Activated naive CD4-positive, alpha-beta T cell treated with anti-CD3 and anti-CD28 coated beads, Interleukin-2, amount 50 U/mL, for 72 hours (primary cell): ENCODE measurements at regions not wholly inside any gene's neighbourhood (a gene's known extent, or its start where the extent isn't known, plus 50 kb on each side); places are given as distances from the start of the nearest gene placed in this dataset.

Experiments used
- ATAC-seq, 2 donors: fragments of 150-1000 bp; cut with Tn5 transposase; 2 replicates each; pipeline ENCODE4 v1.10.0; 2021; ENCODE audit warnings: mild to moderate bottlenecking in 2 of 2, moderate library complexity in 2 of 2
- DNase-seq, 2 donors: peaks; one replicate each; pipeline ENCODE4 v3.0.0; 2021 to 2022; ENCODE audit warnings: low spot score in 2 of 2
- H3K27ac Mint-ChIP-seq, 2 donors: one replicate each; pipeline ENCODE4 v1.8.0; 2022; ENCODE audit warnings: mild to moderate bottlenecking in 2 of 2, mixed read lengths in 2 of 2
- H3K36me3 Mint-ChIP-seq, 2 donors: one replicate each; pipeline ENCODE4 v1.8.0; 2022; ENCODE audit warnings: mixed read lengths in 2 of 2
- H3K9me3 Mint-ChIP-seq, 2 donors: one replicate each; pipeline ENCODE4 v1.8.0; 2022; ENCODE audit warnings: mixed read lengths in 2 of 2

DNA sequence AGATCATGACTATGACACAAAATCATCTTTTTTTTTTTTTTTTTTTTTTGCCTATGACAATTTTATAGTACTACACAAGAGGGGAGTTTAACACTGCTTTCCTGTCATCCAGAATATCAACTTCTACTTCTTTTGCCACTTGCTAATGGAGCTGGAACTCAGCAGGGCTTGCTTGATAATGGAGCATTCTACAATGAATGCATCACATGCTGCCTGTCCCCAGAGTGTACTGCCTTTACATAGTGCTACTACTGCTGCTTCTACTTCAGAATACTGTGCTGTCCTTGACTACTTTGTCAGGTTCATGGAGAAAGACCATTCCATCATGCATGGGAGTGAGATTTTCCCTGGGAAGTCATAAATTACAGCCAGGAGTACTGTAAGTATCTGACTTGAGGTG, 338.6 kb upstream of the SEMA3A start:
- no peak overlapping the region for H3K27ac Mint-ChIP-seq

DNA sequence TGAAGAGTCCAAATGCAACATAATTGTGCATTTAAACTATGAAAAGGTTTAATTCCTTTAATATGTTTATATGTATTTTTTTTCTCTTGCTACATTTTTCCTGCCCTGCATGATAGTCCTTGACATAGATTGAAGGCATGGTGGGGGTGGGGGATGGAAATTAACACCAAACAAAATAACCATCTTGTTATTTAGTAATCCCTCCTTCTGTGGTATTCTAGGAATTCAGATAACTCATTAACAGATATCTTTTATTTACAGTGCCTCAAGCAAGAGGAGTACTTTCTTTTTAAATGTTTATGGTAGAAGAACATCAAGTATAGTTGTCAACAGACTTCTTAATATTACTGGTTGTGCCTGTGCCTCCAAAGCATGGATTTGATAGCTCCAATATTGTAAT, 337.6 kb upstream of the SEMA3A start:
- Mint-ChIP-seq H3K36me3 (no peaks in the 10 kb centered on the region), H3K9me3 (no peaks in the 10 kb centered on the region), H3K27ac (no peak overlapping the region)
- no peak for ATAC-seq
- DNase-seq = no peak

More for the DNA sequence above, 338.6 kb upstream of the SEMA3A start:
- no peaks in the 10 kb centered on the region for H3K36me3 Mint-ChIP-seq
- H3K9me3 Mint-ChIP-seq = no peaks in the 10 kb centered on the region
- ATAC-seq (no peak), DNase-seq (no peak)

DNA sequence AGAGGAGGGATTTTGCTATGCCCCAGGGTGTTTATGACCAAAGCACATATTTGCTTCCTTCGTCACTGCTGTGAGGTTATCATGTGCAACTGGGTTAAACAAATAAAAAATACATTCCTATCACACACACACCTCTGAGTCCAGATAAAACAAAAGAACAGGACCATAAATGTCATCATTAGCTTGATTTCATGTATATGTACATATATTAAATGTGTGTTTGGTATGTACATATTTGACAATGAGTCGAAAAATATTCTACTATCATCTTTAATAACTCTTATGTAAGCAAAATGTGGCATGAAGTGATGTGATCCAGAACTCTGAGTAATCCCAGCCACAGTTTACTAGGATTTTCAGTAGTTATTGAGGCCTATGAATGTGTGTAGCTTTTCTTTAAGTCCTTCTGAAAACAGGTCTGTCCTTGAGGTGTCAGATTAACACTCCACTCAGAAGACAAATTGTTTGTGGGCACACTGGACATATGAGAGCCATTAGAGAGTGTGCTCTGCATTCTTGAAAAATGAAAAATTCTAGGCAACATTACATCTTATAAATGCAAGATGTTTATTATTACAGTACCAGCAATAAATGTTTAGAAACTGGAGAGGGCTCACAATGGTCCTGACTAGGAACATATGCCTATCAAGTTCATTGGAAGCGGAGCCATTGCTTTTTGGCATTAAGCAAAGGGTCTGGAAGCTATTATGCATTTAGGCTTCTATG, 335.1 kb upstream of the SEMA3A start:
- no peaks in the 10 kb centered on the region for H3K36me3 Mint-ChIP-seq
- no peak for ATAC-seq
- no peak for DNase-seq
- H3K27ac Mint-ChIP-seq = no peak overlapping the region
- no peaks in the 10 kb centered on the region for H3K9me3 Mint-ChIP-seq

DNA sequence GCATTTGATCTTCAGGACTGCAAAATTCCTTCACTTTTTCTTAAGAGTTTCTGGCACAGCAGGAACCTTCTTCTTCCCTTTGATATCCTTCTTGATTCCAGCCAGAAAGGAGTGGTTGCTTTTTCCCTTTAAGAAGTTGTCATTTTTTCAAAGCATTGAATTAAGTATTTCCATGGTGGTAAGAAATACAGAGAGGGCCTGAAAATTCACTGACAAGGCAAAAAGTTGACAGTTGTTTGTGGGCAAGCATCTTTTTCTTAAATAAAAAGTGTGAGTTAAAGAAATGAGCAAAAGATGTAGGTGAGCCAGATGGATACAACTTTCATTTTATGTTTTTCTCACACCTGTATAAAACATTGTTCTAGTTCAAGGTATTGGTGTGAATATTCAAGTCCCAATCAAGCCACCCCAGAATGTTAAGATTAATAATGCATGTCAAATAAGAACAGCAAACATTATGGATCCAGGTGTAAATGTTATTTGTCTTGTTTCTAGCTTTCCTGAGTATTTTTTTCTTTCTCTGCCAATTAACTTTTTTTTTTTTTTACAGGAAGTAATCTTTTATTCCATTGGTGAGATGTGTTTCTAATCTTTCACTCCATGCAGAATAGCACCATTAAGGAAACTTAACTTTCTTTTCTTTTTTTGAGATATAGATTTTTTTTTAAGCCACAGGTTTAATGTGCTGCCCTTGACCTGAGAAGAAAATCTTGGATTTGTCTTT, 334.3 kb upstream of the SEMA3A start:
- H3K9me3 Mint-ChIP-seq = no peaks in the 10 kb centered on the region
- ATAC-seq (no peak), DNase-seq (no peak)
- H3K36me3 Mint-ChIP-seq = no peaks in the 10 kb centered on the region
- no peak overlapping the region for H3K27ac Mint-ChIP-seq

DNA sequence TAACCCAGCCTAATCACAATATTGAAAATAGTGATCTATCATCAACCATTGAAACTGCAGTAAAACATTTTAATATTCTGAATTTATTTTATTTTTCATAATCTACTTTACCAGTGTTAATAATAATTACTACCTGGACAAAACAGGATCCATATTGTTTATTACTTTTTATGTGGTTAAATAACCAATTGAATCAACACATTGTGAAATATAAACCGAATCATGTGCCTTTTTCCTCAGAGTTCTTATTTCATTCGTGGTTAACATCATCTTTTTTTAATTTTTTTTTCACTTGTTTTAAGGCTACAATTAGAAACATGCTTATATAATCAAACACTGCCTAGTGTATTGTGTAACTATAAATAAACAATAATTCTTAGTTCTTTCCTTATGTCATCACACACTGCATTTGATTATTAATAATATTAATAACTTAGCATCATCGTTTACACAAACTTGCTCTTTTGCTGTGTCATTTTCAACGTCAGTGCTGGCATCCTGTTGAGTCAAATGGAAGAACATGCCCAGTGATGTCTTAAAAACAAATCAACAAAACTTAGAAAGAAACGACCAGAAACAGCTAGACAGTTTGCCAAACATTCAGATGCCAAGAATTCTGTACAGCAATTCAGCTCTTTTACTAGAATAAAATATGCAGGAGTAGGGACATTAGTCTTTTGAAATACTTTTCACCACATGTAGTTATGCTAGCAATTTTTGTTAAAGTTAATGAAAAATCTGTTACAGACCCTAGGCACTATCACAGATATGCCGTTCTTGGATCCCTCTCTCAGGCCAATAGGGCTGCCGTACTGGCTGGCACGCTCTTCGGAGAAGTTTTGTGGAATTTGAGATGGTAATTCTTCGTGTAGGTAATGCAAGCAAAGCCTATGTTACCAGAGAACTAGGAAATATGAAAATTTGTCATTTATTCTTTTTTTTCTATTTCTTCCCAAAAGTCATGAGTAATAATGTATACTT, 330.4 kb upstream of the SEMA3A start:
- Mint-ChIP-seq H3K27ac (no peak overlapping the region), H3K36me3 (no peaks in the 10 kb centered on the region), H3K9me3 (no peaks in the 10 kb centered on the region)
- no peak for ATAC-seq
- no peak for DNase-seq

DNA sequence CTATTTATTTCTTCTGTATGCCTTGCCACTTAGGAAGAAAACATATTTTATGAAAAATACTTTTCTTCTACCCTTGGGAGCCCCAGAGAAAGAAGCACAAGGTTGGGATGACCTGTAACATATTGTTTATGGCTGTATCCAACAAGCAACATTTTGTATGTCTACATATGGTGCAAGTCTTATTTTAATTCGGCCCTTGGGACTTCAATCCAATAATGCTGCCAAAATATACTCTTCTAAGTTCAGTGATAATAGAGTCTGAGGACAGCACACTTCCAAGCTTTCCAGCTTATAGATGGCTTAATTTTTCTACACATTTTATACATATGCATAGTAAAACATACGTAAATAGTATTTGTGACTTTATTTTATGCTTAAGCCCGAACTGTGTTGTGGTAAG, 318.5 kb upstream of the SEMA3A start:
- no peak overlapping the region for H3K27ac Mint-ChIP-seq
- H3K9me3 Mint-ChIP-seq = no peaks in the 10 kb centered on the region
- H3K36me3 Mint-ChIP-seq = no peaks in the 10 kb centered on the region
- no peak for DNase-seq
- ATAC-seq = no peak

DNA sequence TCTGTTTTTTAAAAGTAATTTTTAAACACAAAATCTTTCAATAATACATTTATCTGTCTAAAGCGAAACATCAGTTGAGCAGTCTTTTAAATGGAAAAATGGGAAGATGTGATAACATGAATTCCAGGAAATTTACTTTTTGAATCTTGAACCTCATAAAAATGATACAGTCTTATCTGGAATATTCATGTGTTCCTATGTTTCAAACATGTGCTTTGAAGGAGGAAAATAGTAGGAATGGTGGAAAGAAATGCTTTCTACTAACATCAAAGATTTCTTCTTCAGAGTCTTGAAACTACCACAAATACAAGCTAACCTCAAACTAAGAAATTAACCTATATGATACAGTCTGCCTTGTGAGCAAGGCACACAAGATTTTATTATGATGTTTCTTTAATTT, 317.5 kb upstream of the SEMA3A start:
- ATAC-seq = no peak
- H3K27ac Mint-ChIP-seq = no peak overlapping the region

DNA sequence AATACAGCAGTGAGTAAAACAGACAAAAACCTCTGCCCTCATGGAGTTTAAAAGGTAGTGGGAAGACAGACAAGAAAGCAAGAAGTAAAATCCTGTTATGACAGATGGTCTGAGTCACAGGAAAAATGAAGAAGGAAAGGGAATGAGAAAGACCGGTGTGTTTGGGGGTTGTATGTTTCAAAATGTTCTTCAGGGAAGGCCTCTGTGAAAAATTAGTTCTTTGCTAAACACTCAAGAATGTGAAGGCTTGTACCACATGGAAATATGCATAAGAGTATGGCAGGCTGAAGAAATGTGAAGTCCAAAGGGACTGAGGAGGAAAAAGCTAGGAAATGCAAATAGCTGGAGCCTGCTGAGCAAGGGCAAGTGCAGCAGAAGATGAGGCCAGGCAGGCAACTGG, 315.9 kb upstream of the SEMA3A start:
- Mint-ChIP-seq H3K9me3 (no peaks in the 10 kb centered on the region), H3K27ac (no peak overlapping the region), H3K36me3 (no peaks in the 10 kb centered on the region)
- ATAC-seq = no peak
- DNase-seq = no peak

More for the DNA sequence above, 317.5 kb upstream of the SEMA3A start:
- Mint-ChIP-seq H3K36me3 (no peaks in the 10 kb centered on the region), H3K9me3 (no peaks in the 10 kb centered on the region)
- no peak for DNase-seq

DNA sequence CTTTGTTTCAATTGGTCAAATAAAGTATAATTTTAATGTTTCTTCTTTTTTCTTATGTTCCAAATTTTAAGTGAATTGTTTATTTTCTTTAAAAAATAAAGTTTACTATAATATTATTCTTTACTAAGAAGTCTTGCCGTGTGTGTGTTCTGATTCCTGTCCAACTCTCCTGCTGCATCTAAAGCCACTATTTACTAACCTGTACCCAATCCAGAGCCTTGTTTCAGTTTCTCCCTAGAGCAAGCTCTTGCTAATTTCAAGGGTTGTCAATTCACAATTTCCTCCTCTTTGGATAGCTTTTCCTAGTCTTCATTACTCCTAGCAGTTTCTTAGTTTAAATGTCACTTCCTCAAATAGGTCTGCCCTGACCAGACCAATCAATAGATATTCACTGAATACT, 314.9 kb upstream of the SEMA3A start:
- no peak overlapping the region for H3K27ac Mint-ChIP-seq
- ATAC-seq (no peak), DNase-seq (no peak)
- H3K36me3 Mint-ChIP-seq = no peaks in the 10 kb centered on the region
- H3K9me3 Mint-ChIP-seq = no peaks in the 10 kb centered on the region

DNA sequence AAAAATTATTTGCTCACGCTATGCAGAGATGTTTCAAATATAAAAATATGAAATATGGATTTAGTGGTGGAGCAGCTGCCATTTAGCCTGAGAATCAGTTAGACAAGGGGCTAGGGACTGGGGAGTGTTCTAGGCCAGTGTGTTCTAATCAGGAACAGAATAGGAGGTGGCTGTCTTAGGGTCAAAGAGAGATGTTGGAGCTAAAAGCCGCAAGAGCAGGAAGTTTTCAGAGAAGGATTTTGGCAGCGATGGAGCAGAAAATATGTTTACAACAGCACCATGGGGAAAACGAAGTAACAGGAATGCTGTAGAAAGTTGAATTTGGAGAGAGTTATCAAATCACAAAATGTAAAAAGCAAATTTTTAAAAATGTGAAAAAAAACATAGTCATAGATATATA, 314.0 kb upstream of the SEMA3A start:
- Mint-ChIP-seq H3K9me3 (no peaks in the 10 kb centered on the region), H3K27ac (no peak overlapping the region), H3K36me3 (no peaks in the 10 kb centered on the region)
- DNase-seq (no peak), ATAC-seq (no peak)

DNA sequence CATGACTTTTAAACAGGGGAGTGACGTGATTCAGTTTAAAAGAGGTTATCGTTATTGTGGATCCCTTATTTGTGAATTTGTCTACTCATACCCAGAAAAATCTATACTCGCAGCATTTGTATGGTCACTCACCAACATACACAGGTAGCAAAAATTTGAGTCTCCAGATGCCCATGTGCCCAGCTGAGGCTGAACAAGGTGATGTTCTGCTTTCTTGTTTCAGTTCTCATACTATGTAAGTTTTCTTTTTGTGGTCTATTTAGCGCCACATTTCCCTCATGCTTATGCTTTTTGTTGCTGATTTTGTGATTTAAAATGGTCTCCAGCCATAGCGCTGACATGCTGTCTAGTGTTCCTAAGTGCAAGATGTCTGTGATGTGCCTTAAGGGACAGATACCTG, 312.9 kb upstream of the SEMA3A start:
- H3K27ac Mint-ChIP-seq = no peak overlapping the region
- no peak for ATAC-seq
- no peaks in the 10 kb centered on the region for H3K36me3 Mint-ChIP-seq
- H3K9me3 Mint-ChIP-seq = no peaks in the 10 kb centered on the region
- no peak for DNase-seq

DNA sequence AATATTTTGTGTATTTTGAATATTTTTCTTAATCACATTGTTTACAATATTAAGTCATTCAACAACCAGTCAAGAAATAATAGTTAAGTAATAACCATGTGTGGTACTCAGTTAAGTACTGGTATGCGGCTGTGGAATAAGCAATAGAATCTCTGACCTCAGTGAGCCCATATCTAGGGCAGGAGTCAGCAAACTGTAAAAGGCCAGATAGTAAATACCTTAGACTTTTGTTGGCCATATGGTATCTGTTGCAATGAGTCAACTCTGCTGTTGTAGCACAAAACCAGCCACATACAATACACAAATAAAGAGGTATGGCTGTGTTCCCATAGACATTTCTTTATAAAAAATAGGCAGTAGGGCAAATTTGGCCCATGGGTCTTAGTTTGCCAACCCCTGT, 311.6 kb upstream of the SEMA3A start:
- H3K9me3 Mint-ChIP-seq = no peaks in the 10 kb centered on the region

DNA sequence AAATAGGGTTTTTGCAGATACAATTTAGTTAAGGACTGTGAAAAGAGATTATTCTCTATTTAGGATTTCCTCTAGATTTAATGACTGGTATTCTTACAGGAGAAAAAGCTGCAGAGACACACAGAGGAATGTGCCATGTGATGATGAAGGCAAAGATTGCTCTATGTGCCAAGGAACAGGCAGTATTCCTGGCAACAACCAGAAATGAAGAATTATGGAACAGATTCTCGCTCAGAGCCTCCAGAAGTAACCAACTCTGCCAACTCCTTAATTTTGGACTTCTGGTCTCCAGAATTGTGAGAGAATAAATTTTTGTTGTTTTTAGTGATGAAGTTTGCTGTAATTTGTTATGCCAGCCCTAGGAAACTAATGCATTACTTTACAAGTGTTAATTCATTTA, 307.6 kb upstream of the SEMA3A start:
- no peaks in the 10 kb centered on the region for H3K36me3 Mint-ChIP-seq
- no peak overlapping the region for H3K27ac Mint-ChIP-seq
- ATAC-seq = no peak
- DNase-seq = no peak
- H3K9me3 Mint-ChIP-seq = no peaks in the 10 kb centered on the region

More for the DNA sequence above, 311.6 kb upstream of the SEMA3A start:
- Mint-ChIP-seq H3K36me3 (no peaks in the 10 kb centered on the region), H3K27ac (no peak overlapping the region)
- DNase-seq (no peak), ATAC-seq (no peak)

DNA sequence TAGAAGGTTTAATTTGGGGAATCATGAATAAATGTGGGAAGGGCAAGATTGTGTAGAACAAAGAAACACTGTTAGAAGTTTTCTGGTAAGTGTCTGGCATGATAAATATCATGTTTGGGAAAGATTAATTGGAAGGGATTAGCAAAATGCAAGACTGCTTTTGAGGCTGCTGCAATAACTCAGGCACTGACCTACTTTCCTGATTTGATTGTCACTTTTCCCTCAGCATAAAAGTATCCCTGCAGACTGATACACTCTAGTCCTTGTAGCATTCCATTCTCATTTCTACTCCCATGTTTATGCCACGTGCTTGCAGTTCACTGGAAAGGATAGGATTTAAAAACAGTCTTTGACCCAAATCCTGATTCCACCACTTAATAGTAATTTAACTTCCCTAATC, 303.3 kb upstream of the SEMA3A start:
- peak overlapping the region in 1 of 2 donors; percentile 37 for H3K27ac Mint-ChIP-seq
- no peak for DNase-seq
- no peak for ATAC-seq
- H3K9me3 Mint-ChIP-seq = no peaks in the 10 kb centered on the region
- H3K36me3 Mint-ChIP-seq = no peaks in the 10 kb centered on the region

DNA sequence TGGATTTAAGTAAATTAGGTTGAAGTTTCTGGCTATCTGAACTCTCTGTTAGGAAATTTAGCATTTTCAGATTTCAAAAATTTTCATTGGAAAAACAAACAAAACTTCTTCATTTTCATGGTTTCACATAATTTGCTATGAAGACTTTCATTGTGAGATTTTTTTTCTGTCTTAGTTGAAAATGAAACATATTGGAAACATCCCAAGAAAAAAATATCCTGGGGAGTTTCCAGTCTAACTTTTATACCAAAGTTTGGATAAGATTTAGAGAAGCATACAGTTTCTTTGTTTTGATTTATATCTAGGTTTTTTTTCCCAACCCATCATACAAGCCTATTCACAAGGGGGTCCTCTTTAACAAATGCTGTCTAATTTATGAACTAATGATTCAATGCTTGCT, 300.5 kb upstream of the SEMA3A start:
- DNase-seq (no peak), ATAC-seq (no peak)
- Mint-ChIP-seq H3K27ac (no peak overlapping the region), H3K9me3 (no peaks in the 10 kb centered on the region), H3K36me3 (no peaks in the 10 kb centered on the region)

DNA sequence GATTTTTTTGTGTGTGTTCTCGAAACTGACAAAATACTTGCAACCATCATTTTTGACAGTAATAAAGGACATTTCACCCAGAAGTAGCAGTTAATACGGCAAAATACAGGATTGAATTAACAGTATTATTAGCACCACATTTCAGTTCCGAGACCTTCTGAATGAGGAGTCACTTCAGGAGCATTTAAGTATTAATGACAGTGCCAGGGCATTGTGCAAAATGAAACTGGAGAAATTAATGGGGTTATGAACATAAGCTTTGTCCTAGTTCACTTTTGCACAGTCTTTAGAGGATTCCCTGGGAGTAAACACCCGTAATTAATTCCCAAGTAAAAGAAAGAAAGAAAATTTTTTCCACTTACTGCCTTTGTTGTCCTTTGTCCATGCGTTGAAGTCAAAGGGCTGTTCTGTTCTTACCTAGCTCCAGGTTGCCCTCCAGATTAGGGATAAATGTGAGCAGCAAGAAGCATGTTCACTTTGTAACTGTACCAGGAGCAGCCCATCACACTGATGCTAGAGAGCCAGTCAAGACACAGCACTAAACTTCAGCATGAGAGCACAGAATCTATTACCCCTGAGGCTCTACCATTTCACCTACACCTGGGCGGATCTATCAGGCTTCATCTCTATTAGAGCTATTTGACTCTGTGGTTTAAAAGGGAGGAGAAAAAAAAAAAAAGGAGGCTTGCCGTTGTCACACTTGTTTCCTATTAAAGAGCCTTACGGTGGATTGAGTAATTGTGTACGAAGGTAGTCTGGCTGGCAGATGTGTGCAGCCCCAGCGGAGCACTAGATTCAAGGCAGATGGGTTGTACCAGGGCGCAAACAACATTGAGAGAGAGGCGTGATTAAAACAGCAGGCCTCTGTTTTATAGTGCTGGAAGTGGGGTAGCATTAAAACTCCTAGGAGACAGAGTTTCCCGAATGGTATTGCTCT, 297.8 kb upstream of the SEMA3A start:
- Mint-ChIP-seq H3K9me3 (no peaks in the 10 kb centered on the region), H3K36me3 (no peaks in the 10 kb centered on the region), H3K27ac (no peak overlapping the region)
- ATAC-seq (no peak), DNase-seq (no peak)
